Natural killer cell (primary cell): ENCODE measurements at regions not wholly inside any gene's neighbourhood (a gene's known extent, or its start where the extent isn't known, plus 50 kb on each side); places are given as distances from the start of the nearest gene placed in this dataset.

ENCODE experiments used
- ATAC-seq, 3 donors: fragments of 150-1000 bp in 2 of 3; fragments of 200-7000 bp in 1 of 3; cut with Tn5 transposase; 1 replicate in 1 of 3; 2 replicates in 2 of 3; pipeline ENCODE4 v1.10.0; 2021; ENCODE audit warnings: mild to moderate bottlenecking in 2 of 3, moderate library complexity in 2 of 3
- DNase-seq, 2 donors: peaks; one replicate each; pipeline versions ENCODE4 v3.0.0 to v3.0.0-alpha.2; 2013 to 2021; ENCODE audit warnings: mixed read lengths in 1 of 2
- H3K27ac ChIP-seq: one replicate; pipeline ENCODE4 v1.5.1; 2013; ENCODE audit warnings: mild to moderate bottlenecking, low read length
- H3K27me3 ChIP-seq: one replicate; pipeline ENCODE4 v1.6.1; 2013; ENCODE audit warnings: low read length; ENCODE audit not compliant: control insufficient read depth, insufficient read depth
- H3K36me3 ChIP-seq: one replicate; pipeline ENCODE4 v1.6.1; 2013; ENCODE audit warnings: low read length; ENCODE audit not compliant: control insufficient read depth, insufficient read depth
- H3K4me1 ChIP-seq: one replicate; pipeline ENCODE4 v1.6.1; 2013; ENCODE audit warnings: low read length; ENCODE audit not compliant: control insufficient read depth, insufficient read depth
- H3K4me3 ChIP-seq: one replicate; pipeline ENCODE4 v1.5.1; 2013; ENCODE audit warnings: low read length
- H3K9me3 ChIP-seq: one replicate; pipeline ENCODE4 v1.6.1; 2013; ENCODE audit warnings: low read length; ENCODE audit not compliant: control insufficient read depth, insufficient read depth
- H3K27ac Mint-ChIP-seq, 2 donors: one replicate each; pipeline ENCODE4 v1.8.0; 2022; ENCODE audit warnings: mild to moderate bottlenecking in 2 of 2, mixed read lengths in 2 of 2, moderate library complexity in 1 of 2
- H3K27me3 Mint-ChIP-seq, 2 donors: one replicate each; pipeline ENCODE4 v1.8.0; 2022; ENCODE audit warnings: low read depth in 2 of 2, mixed read lengths in 2 of 2
- H3K36me3 Mint-ChIP-seq: one replicate; pipeline ENCODE4 v1.8.0; 2022; ENCODE audit warnings: mixed read lengths
- H3K4me1 Mint-ChIP-seq, 2 donors: one replicate each; pipeline ENCODE4 v1.8.0; 2022; ENCODE audit warnings: mixed read lengths in 2 of 2
- H3K4me3 Mint-ChIP-seq: one replicate; pipeline ENCODE4 v1.8.0; 2022; ENCODE audit warnings: mild to moderate bottlenecking, moderate library complexity, mixed read lengths
- H3K9me3 Mint-ChIP-seq, 2 donors: one replicate each; pipeline ENCODE4 v1.8.0; 2022; ENCODE audit warnings: mixed read lengths in 2 of 2
- WGBS: methylation state at CpG from one replicate; pipeline ENCODE4 v1.1.7; 2013; ENCODE audit warnings: missing lambda C conversion rate; ENCODE audit not compliant: insufficient coverage; 5-methylcytosine and 5-hydroxymethylcytosine counted together
- intact Hi-C: fragments of 100-400 bp; cut with micrococcal nuclease; formaldehyde crosslinking; loops from one replicate; pipeline ENCODE4 v1.14.2; 2022
- TF ChIP-seq, protein P1 (sequence below): fragments of 200-600 bp; IDR thresholded peaks from one replicate; pipeline ENCODE4 v1.8.0; 2022; ENCODE audit warnings: antibody characterized with exemption

DNA sequence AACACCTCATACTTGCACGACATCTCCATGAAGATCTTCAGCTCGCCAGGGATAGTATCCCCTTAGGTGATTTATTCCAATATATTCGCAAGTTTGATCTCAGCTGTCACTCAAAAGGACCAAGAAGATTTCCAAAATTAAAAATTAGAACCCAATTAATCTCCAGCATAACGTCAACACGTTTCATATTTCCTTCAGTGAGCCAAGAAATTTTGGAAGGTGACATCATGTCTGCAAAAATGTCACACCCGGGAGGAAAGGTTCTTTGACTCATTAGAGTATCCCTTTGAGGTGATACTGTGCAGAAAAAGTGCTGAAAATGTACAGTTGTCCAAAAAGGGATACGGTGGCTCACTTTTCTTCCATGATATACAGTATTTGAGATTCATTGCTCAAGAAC lies 569.6 kb downstream of the EFNB2 start:
- Histone ChIP-seq H3K27ac (no peak overlapping the region), H3K9me3 (no peaks in the 10 kb centered on the region), H3K27me3 (no peaks in the 10 kb centered on the region), H3K4me3 (no peak overlapping the region), H3K4me1 (no peaks in the 10 kb centered on the region), H3K36me3 (no peaks in the 10 kb centered on the region)
- peaks cover 10 to 11% of the 10 kb centered on the region in 2 donors for H3K9me3 Mint-ChIP-seq
- ATAC-seq = no peak
- H3K4me3 Mint-ChIP-seq = no peak overlapping the region
- DNase-seq = no peak
- no peaks in the 10 kb centered on the region for H3K4me1 Mint-ChIP-seq
- H3K27ac Mint-ChIP-seq = no peak overlapping the region
- no peaks in the 10 kb centered on the region for H3K27me3 Mint-ChIP-seq
- intact Hi-C loops = no loop called here
- TF ChIP-seq, protein P1, sequence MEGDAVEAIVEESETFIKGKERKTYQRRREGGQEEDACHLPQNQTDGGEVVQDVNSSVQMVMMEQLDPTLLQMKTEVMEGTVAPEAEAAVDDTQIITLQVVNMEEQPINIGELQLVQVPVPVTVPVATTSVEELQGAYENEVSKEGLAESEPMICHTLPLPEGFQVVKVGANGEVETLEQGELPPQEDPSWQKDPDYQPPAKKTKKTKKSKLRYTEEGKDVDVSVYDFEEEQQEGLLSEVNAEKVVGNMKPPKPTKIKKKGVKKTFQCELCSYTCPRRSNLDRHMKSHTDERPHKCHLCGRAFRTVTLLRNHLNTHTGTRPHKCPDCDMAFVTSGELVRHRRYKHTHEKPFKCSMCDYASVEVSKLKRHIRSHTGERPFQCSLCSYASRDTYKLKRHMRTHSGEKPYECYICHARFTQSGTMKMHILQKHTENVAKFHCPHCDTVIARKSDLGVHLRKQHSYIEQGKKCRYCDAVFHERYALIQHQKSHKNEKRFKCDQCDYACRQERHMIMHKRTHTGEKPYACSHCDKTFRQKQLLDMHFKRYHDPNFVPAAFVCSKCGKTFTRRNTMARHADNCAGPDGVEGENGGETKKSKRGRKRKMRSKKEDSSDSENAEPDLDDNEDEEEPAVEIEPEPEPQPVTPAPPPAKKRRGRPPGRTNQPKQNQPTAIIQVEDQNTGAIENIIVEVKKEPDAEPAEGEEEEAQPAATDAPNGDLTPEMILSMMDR = no peak
- no peaks in the 10 kb centered on the region for H3K36me3 Mint-ChIP-seq
- 81% methylated on average over 7 of the region's 7 CpGs for WGBS

DNA sequence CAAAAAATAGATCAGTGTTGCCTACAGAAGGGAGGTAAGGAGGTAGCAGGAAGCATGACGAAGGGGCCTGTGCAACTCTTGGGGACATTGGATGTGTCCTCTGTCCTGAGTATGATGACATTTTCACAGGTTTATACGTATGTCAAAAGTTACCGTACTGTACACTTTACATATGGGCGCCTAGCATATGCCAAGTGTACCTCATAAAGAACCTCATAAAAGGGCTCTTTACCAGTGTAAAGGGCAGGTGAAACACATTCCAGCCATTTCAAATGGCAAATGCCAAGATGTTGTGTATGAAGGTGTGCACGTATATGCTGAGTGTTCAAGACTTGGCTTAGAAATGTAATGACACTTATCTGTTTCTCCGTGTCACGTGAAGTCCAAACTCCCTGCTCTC lies 573.4 kb downstream of the EFNB2 start:
- Histone ChIP-seq H3K27ac (no peak overlapping the region), H3K9me3 (no peaks in the 10 kb centered on the region), H3K27me3 (no peaks in the 10 kb centered on the region), H3K4me1 (no peaks in the 10 kb centered on the region), H3K36me3 (no peaks in the 10 kb centered on the region), H3K4me3 (no peak overlapping the region)
- intact Hi-C loops = no loop called here
- no peak overlapping the region for H3K27ac Mint-ChIP-seq
- no peaks in the 10 kb centered on the region for H3K27me3 Mint-ChIP-seq
- TF ChIP-seq, protein P1 = no peak
- H3K4me1 Mint-ChIP-seq = no peaks in the 10 kb centered on the region
- peaks cover 10 to 12% of the 10 kb centered on the region in 2 donors for H3K9me3 Mint-ChIP-seq
- H3K4me3 Mint-ChIP-seq = no peak overlapping the region
- no peak for ATAC-seq
- no peaks in the 10 kb centered on the region for H3K36me3 Mint-ChIP-seq
- DNase-seq = no peak
- WGBS = 95% methylated on average over 7 of the region's 7 CpGs

DNA sequence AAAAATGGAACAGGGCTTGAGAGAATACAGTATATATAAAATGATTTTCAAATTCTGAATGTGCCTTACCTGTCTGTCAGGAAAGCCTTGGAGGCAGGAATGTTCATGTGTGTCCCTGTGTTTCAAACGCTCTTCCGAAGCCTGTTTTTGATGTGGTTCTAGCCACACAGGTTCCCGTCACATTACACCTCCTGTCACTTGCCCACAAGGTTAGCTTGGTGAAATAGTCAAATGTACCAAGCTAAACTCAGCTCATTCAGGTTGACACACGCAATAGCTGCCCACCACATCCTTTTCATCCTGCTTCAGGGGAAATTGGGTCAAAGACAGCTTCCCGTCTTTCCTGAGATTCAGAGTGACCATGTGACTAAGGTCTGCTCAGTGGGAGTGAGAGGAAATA lies 574.0 kb downstream of the EFNB2 start:
- 33% methylated on average over 5 of the region's 5 CpGs for WGBS
- H3K4me1 Mint-ChIP-seq = no peaks in the 10 kb centered on the region
- H3K36me3 Mint-ChIP-seq = no peaks in the 10 kb centered on the region

DNA sequence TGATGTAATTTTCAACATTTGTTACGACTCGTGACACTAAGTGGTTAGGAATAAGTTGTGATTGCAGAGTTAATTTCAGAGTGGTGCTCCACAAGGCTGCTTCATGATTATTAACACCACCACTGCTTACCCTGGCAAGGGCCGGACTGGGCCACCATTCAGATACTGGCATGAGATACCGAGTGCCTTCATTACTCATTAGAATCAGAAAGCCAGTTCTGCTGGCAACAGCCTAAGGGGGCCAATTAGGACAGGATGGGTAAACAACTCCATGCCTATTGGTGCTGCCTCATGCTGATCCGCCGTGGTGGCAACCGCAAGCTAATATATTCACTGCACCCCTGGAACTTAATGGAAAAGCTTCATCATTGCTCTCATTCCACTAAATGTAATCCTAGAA lies 575.1 kb downstream of the EFNB2 start:
- no peak for DNase-seq
- Histone ChIP-seq H3K4me3 (no peak overlapping the region), H3K4me1 (no peaks in the 10 kb centered on the region), H3K27me3 (no peaks in the 10 kb centered on the region), H3K9me3 (peaks cover 4% of the 10 kb centered on the region), H3K27ac (no peak overlapping the region), H3K36me3 (no peaks in the 10 kb centered on the region)
- Mint-ChIP-seq H3K4me3 (no peak overlapping the region), H3K36me3 (no peaks in the 10 kb centered on the region), H3K27ac (no peak overlapping the region), H3K27me3 (no peaks in the 10 kb centered on the region), H3K9me3 (peaks cover 7 to 12% of the 10 kb centered on the region in 2 donors), H3K4me1 (no peaks in the 10 kb centered on the region)
- 95% methylated on average over 5 of the region's 7 CpGs for WGBS
- intact Hi-C loops = no loop called here
- TF ChIP-seq, protein P1 = no peak
- ATAC-seq = no peak

More for the DNA sequence above, 574.0 kb downstream of the EFNB2 start:
- DNase-seq (no peak), ATAC-seq (no peak)
- Histone ChIP-seq H3K4me1 (no peaks in the 10 kb centered on the region), H3K36me3 (no peaks in the 10 kb centered on the region), H3K9me3 (peaks cover 4% of the 10 kb centered on the region), H3K27ac (no peak overlapping the region), H3K4me3 (no peak overlapping the region), H3K27me3 (no peaks in the 10 kb centered on the region)
- no peak overlapping the region for H3K4me3 Mint-ChIP-seq
- H3K27me3 Mint-ChIP-seq = no peaks in the 10 kb centered on the region
- intact Hi-C loops = no loop called here
- peaks cover 9 to 12% of the 10 kb centered on the region in 2 donors for H3K9me3 Mint-ChIP-seq
- no peak overlapping the region for H3K27ac Mint-ChIP-seq
- TF ChIP-seq, protein P1 = no peak
